ENCODE measurements at regions not wholly inside any gene's neighbourhood (a gene's known extent, or its start where the extent isn't known, plus 50 kb on each side); places are given as distances from the start of the nearest gene placed in this dataset.

- no peaks in the 10 kb centered on the region for H4K20me1 ChIP-seq (ENCODE audit: insufficient read depth)
- no peak overlapping the region for H2AFZ ChIP-seq (ENCODE audit: low read depth, low read length)
- no peak overlapping the region for H3K4me3 ChIP-seq (ENCODE audit: low read length)
- no peaks in the 10 kb centered on the region for H3F3A ChIP-seq (ENCODE audit: insufficient read depth, low read length, poor library complexity, severe bottlenecking)
- H3K9me2 ChIP-seq (ENCODE audit: insufficient read depth, low read length), result no peaks in the 10 kb centered on the region
- H3K27ac ChIP-seq (ENCODE audit: low read length), result no peak overlapping the region
- H3K36me3 ChIP-seq (ENCODE audit: insufficient read depth, low read length), result no peaks in the 10 kb centered on the region
- no peaks in the 10 kb centered on the region for H3K9me3 ChIP-seq (ENCODE audit: low read length)
- TF ChIP-seq REST (IDR thresholded peaks at IDR 0.05; ENCODE audit: borderline replicate concordance) (no peak), MXI1 (conservative IDR thresholded peaks at IDR 0.05; ENCODE audit: poor library complexity, severe bottlenecking) (no peak), RAD21 (conservative IDR thresholded peaks at IDR 0.05) (no peak), EZH2 (IDR thresholded peaks at IDR 0.05; ENCODE audit: borderline replicate concordance, insufficient read depth, low read length, poor library complexity, severe bottlenecking) (no peak), CTCF (IDR thresholded peaks at IDR 0.05; ENCODE audit: poor library complexity, severe bottlenecking) (no peak), TAF1 (IDR thresholded peaks at IDR 0.05; ENCODE audit: low read depth) (no peak), POLR2AphosphoS5 (IDR thresholded peaks at IDR 0.05) (no peak), EP300 (conservative IDR thresholded peaks at IDR 0.05; ENCODE audit: poor library complexity, severe bottlenecking) (no peak), SMC3 (conservative IDR thresholded peaks at IDR 0.05; ENCODE audit: poor library complexity) (no peak)
- H3K79me2 ChIP-seq (replicated peaks; ENCODE audit: insufficient read depth, low read length), result no peaks in the 10 kb centered on the region
- H3K27me3 ChIP-seq (ENCODE audit: insufficient read depth, low read depth, low read length), result no peaks in the 10 kb centered on the region
- no peak overlapping the region for H3K4me2 ChIP-seq (ENCODE audit: low read length)
- H3K9ac ChIP-seq (ENCODE audit: low read length), result no peak overlapping the region
Measured at GRCh38 chr2:16071039-16071864, 130.9 kb downstream of the MYCN start.

GRCh38 chr2:16070648-16070971 lies 130.3 kb downstream of the MYCN start:
- Histone ChIP-seq H3K27ac (ENCODE audit: low read length) (no peak overlapping the region), H3K4me3 (ENCODE audit: low read length) (no peak overlapping the region), H4K20me1 (ENCODE audit: insufficient read depth) (no peaks in the 10 kb centered on the region), H3K4me2 (ENCODE audit: low read length) (no peak overlapping the region), H3K36me3 (ENCODE audit: insufficient read depth, low read length) (no peaks in the 10 kb centered on the region), H2AFZ (ENCODE audit: low read depth, low read length) (no peak overlapping the region), H3K79me2 (replicated peaks; ENCODE audit: insufficient read depth, low read length) (no peaks in the 10 kb centered on the region), H3K9me2 (ENCODE audit: insufficient read depth, low read length) (no peaks in the 10 kb centered on the region), H3K9me3 (ENCODE audit: low read length) (no peaks in the 10 kb centered on the region), H3K9ac (ENCODE audit: low read length) (no peak overlapping the region), H3K27me3 (ENCODE audit: insufficient read depth, low read depth, low read length) (no peaks in the 10 kb centered on the region), H3F3A (ENCODE audit: insufficient read depth, low read length, poor library complexity, severe bottlenecking) (no peaks in the 10 kb centered on the region)
- no peak for TF ChIP-seq EZH2 (IDR thresholded peaks at IDR 0.05; ENCODE audit: borderline replicate concordance, insufficient read depth, low read length, poor library complexity, severe bottlenecking)
- TF ChIP-seq RAD21 (conservative IDR thresholded peaks at IDR 0.05), result no peak
- TF ChIP-seq MXI1 (conservative IDR thresholded peaks at IDR 0.05; ENCODE audit: poor library complexity, severe bottlenecking), result no peak
- TF ChIP-seq POLR2AphosphoS5 (IDR thresholded peaks at IDR 0.05), result no peak
- no peak for TF ChIP-seq TAF1 (IDR thresholded peaks at IDR 0.05; ENCODE audit: low read depth)
- no peak for TF ChIP-seq REST (IDR thresholded peaks at IDR 0.05; ENCODE audit: borderline replicate concordance)
- no peak for TF ChIP-seq EP300 (conservative IDR thresholded peaks at IDR 0.05; ENCODE audit: poor library complexity, severe bottlenecking)
- no peak for TF ChIP-seq CTCF (IDR thresholded peaks at IDR 0.05; ENCODE audit: poor library complexity, severe bottlenecking)
- TF ChIP-seq SMC3 (conservative IDR thresholded peaks at IDR 0.05; ENCODE audit: poor library complexity), result no peak
